ENCODE measurements at regions not wholly inside any gene's neighbourhood (a gene's known extent, or its start where the extent isn't known, plus 50 kb on each side); places are given as distances from the start of the nearest gene placed in this dataset.
"Not testable (repeated sequence)": the region's sequence is repeated elsewhere in the genome, so short reads cannot be mapped to it uniquely, and the experiment has no call there.

GRCh38 chr4:62627141-62627540, 1427.0 kb downstream of the ADGRL3 start:
- Histone ChIP-seq H3K36me3 (ENCODE audit: control insufficient read depth, insufficient read depth, low read length) (no peaks in the 10 kb centered on the region), H3K4me1 (ENCODE audit: control insufficient read depth, insufficient read depth, low read length, poor library complexity, severe bottlenecking) (no peaks in the 10 kb centered on the region), H3K9me3 (ENCODE audit: control insufficient read depth, low read length) (peaks cover 4% of the 10 kb centered on the region), H3K4me3 (ENCODE audit: extremely low read depth, insufficient read depth, low read length, poor library complexity, severe bottlenecking) (no peak overlapping the region), H3K27ac (ENCODE audit: low read depth, low read length, severe bottlenecking) (no peak overlapping the region)
- WGBS, 2 experiments (ENCODE audit: insufficient coverage in 2 of 2): no CpG with 5 or more reads among the region's 3 CpGs

- H3K9me3 ChIP-seq (ENCODE audit: control insufficient read depth, low read length): no peaks in the 10 kb centered on the region
- no peaks in the 10 kb centered on the region for H3K36me3 ChIP-seq (ENCODE audit: control insufficient read depth, insufficient read depth, low read length)
- no peaks in the 10 kb centered on the region for H3K4me1 ChIP-seq (ENCODE audit: control insufficient read depth, insufficient read depth, low read length, poor library complexity, severe bottlenecking)
- no peak overlapping the region for H3K4me3 ChIP-seq (ENCODE audit: extremely low read depth, insufficient read depth, low read length, poor library complexity, severe bottlenecking)
- no peak overlapping the region for H3K27ac ChIP-seq (ENCODE audit: low read depth, low read length, severe bottlenecking)
Measured at GRCh38 chr4:62622089-62622488, 1422.0 kb downstream of the ADGRL3 start.

GRCh38 chr4:62619971-62620370, 1419.8 kb downstream of the ADGRL3 start:
- no peaks in the 10 kb centered on the region for H3K9me3 ChIP-seq (ENCODE audit: control insufficient read depth, low read length)
- H3K4me1 ChIP-seq (ENCODE audit: control insufficient read depth, insufficient read depth, low read length, poor library complexity, severe bottlenecking): no peaks in the 10 kb centered on the region
- H3K36me3 ChIP-seq (ENCODE audit: control insufficient read depth, insufficient read depth, low read length): no peaks in the 10 kb centered on the region
- no peak overlapping the region for H3K27ac ChIP-seq (ENCODE audit: low read depth, low read length, severe bottlenecking)
- WGBS, 2 experiments (ENCODE audit: insufficient coverage in 2 of 2): no CpG with 5 or more reads among the region's 4 CpGs
- H3K4me3 ChIP-seq (ENCODE audit: extremely low read depth, insufficient read depth, low read length, poor library complexity, severe bottlenecking): no peak overlapping the region

GRCh38 chr4:62618042-62618441, 1417.9 kb downstream of the ADGRL3 start:
- Histone ChIP-seq H3K36me3 (ENCODE audit: control insufficient read depth, insufficient read depth, low read length) (no peaks in the 10 kb centered on the region), H3K4me3 (ENCODE audit: extremely low read depth, insufficient read depth, low read length, poor library complexity, severe bottlenecking) (no peak overlapping the region), H3K9me3 (ENCODE audit: control insufficient read depth, low read length) (no peaks in the 10 kb centered on the region), H3K4me1 (ENCODE audit: control insufficient read depth, insufficient read depth, low read length, poor library complexity, severe bottlenecking) (no peaks in the 10 kb centered on the region), H3K27ac (ENCODE audit: low read depth, low read length, severe bottlenecking) (no peak overlapping the region)
- no CpG with 5 or more reads among the region's 2 CpGs for WGBS, 2 experiments (ENCODE audit: insufficient coverage in 2 of 2)

- H3K9me3 ChIP-seq (ENCODE audit: control insufficient read depth, low read length): no peaks in the 10 kb centered on the region
- H3K4me3 ChIP-seq (ENCODE audit: extremely low read depth, insufficient read depth, low read length, poor library complexity, severe bottlenecking): no peak overlapping the region
- H3K4me1 ChIP-seq (ENCODE audit: control insufficient read depth, insufficient read depth, low read length, poor library complexity, severe bottlenecking): no peaks in the 10 kb centered on the region
- WGBS, 2 experiments (ENCODE audit: insufficient coverage in 2 of 2): no CpG with 5 or more reads among the region's 1 CpG
- H3K36me3 ChIP-seq (ENCODE audit: control insufficient read depth, insufficient read depth, low read length): no peaks in the 10 kb centered on the region
- no peak overlapping the region for H3K27ac ChIP-seq (ENCODE audit: low read depth, low read length, severe bottlenecking)
Measured at GRCh38 chr4:62601737-62602136, 1401.6 kb downstream of the ADGRL3 start.

GRCh38 chr4:62595265-62595664, 1395.1 kb downstream of the ADGRL3 start:
- WGBS, 2 experiments (ENCODE audit: insufficient coverage in 2 of 2): 40 to 41% methylated on average over 3 to 10 of the region's 12 CpGs
- H3K4me1 ChIP-seq (ENCODE audit: control insufficient read depth, insufficient read depth, low read length, poor library complexity, severe bottlenecking); H3K36me3 ChIP-seq (ENCODE audit: control insufficient read depth, insufficient read depth, low read length); H3K4me3 ChIP-seq (ENCODE audit: extremely low read depth, insufficient read depth, low read length, poor library complexity, severe bottlenecking); H3K9me3 ChIP-seq (ENCODE audit: control insufficient read depth, low read length); H3K27ac ChIP-seq (ENCODE audit: low read depth, low read length, severe bottlenecking): not testable (repeated sequence)

GRCh38 chr4:62591756-62592155, 1391.6 kb downstream of the ADGRL3 start:
- H3K36me3 ChIP-seq (ENCODE audit: control insufficient read depth, insufficient read depth, low read length): no peaks in the 10 kb centered on the region
- H3K9me3 ChIP-seq (ENCODE audit: control insufficient read depth, low read length): peaks cover 3% of the 10 kb centered on the region
- no peak overlapping the region for H3K4me3 ChIP-seq (ENCODE audit: extremely low read depth, insufficient read depth, low read length, poor library complexity, severe bottlenecking)
- no peaks in the 10 kb centered on the region for H3K4me1 ChIP-seq (ENCODE audit: control insufficient read depth, insufficient read depth, low read length, poor library complexity, severe bottlenecking)
- no peak overlapping the region for H3K27ac ChIP-seq (ENCODE audit: low read depth, low read length, severe bottlenecking)
- no CpG with 5 or more reads among the region's 2 CpGs for WGBS, 2 experiments (ENCODE audit: insufficient coverage in 2 of 2)

GRCh38 chr4:62588671-62589070, 1388.5 kb downstream of the ADGRL3 start:
- no peak overlapping the region for H3K27ac ChIP-seq (ENCODE audit: low read depth, low read length, severe bottlenecking)
- H3K4me3 ChIP-seq (ENCODE audit: extremely low read depth, insufficient read depth, low read length, poor library complexity, severe bottlenecking): no peak overlapping the region
- peaks cover 3% of the 10 kb centered on the region for H3K9me3 ChIP-seq (ENCODE audit: control insufficient read depth, low read length)
- WGBS, 2 experiments (ENCODE audit: insufficient coverage in 2 of 2): 100% methylated on average over 1 of the region's 1 CpG; no CpG with 5 or more reads in 1 of the 2 experiments
- H3K4me1 ChIP-seq (ENCODE audit: control insufficient read depth, insufficient read depth, low read length, poor library complexity, severe bottlenecking): no peaks in the 10 kb centered on the region
- H3K36me3 ChIP-seq (ENCODE audit: control insufficient read depth, insufficient read depth, low read length): no peaks in the 10 kb centered on the region

GRCh38 chr4:62571494-62571893, 1371.4 kb downstream of the ADGRL3 start:
- no peaks in the 10 kb centered on the region for H3K4me1 ChIP-seq (ENCODE audit: control insufficient read depth, insufficient read depth, low read length, poor library complexity, severe bottlenecking)
- H3K36me3 ChIP-seq (ENCODE audit: control insufficient read depth, insufficient read depth, low read length): no peaks in the 10 kb centered on the region
- H3K9me3 ChIP-seq (ENCODE audit: control insufficient read depth, low read length): no peaks in the 10 kb centered on the region
- H3K4me3 ChIP-seq (ENCODE audit: extremely low read depth, insufficient read depth, low read length, poor library complexity, severe bottlenecking): no peak overlapping the region
- no peak overlapping the region for H3K27ac ChIP-seq (ENCODE audit: low read depth, low read length, severe bottlenecking)
- WGBS, 2 experiments (ENCODE audit: insufficient coverage in 2 of 2): 79 to 88% methylated on average over 2 to 4 of the region's 4 CpGs

GRCh38 chr4:62560858-62561257, 1360.7 kb downstream of the ADGRL3 start:
- no peaks in the 10 kb centered on the region for H3K9me3 ChIP-seq (ENCODE audit: control insufficient read depth, low read length)
- no peaks in the 10 kb centered on the region for H3K36me3 ChIP-seq (ENCODE audit: control insufficient read depth, insufficient read depth, low read length)
- no peak overlapping the region for H3K27ac ChIP-seq (ENCODE audit: low read depth, low read length, severe bottlenecking)
- H3K4me3 ChIP-seq (ENCODE audit: extremely low read depth, insufficient read depth, low read length, poor library complexity, severe bottlenecking): no peak overlapping the region
- no peaks in the 10 kb centered on the region for H3K4me1 ChIP-seq (ENCODE audit: control insufficient read depth, insufficient read depth, low read length, poor library complexity, severe bottlenecking)

GRCh38 chr4:62550121-62550520, 1350.0 kb downstream of the ADGRL3 start:
- 100% methylated on average over 1 of the region's 2 CpGs; no CpG with 5 or more reads in 1 of the 2 experiments for WGBS, 2 experiments (ENCODE audit: insufficient coverage in 2 of 2)
- no peak overlapping the region for H3K27ac ChIP-seq (ENCODE audit: low read depth, low read length, severe bottlenecking)
- H3K36me3 ChIP-seq (ENCODE audit: control insufficient read depth, insufficient read depth, low read length): no peaks in the 10 kb centered on the region
- no peak overlapping the region for H3K4me3 ChIP-seq (ENCODE audit: extremely low read depth, insufficient read depth, low read length, poor library complexity, severe bottlenecking)
- no peaks in the 10 kb centered on the region for H3K4me1 ChIP-seq (ENCODE audit: control insufficient read depth, insufficient read depth, low read length, poor library complexity, severe bottlenecking)
- no peaks in the 10 kb centered on the region for H3K9me3 ChIP-seq (ENCODE audit: control insufficient read depth, low read length)

- H3K4me1 ChIP-seq (ENCODE audit: control insufficient read depth, insufficient read depth, low read length, poor library complexity, severe bottlenecking): no peaks in the 10 kb centered on the region
- no peak overlapping the region for H3K4me3 ChIP-seq (ENCODE audit: extremely low read depth, insufficient read depth, low read length, poor library complexity, severe bottlenecking)
- H3K36me3 ChIP-seq (ENCODE audit: control insufficient read depth, insufficient read depth, low read length): no peaks in the 10 kb centered on the region
- H3K27ac ChIP-seq (ENCODE audit: low read depth, low read length, severe bottlenecking): no peak overlapping the region
- 60 to 80% methylated on average over 1 of the region's 1 CpG for WGBS, 2 experiments (ENCODE audit: insufficient coverage in 2 of 2)
- H3K9me3 ChIP-seq (ENCODE audit: control insufficient read depth, low read length): no peaks in the 10 kb centered on the region
Measured at GRCh38 chr4:62549601-62550000, 1349.5 kb downstream of the ADGRL3 start.

Measured in mesodermal cell (in vitro differentiated cells).